ENCODE measurements at regions not wholly inside any gene's neighbourhood (a gene's known extent, or its start where the extent isn't known, plus 50 kb on each side); places are given as distances from the start of the nearest gene placed in this dataset.

DNA sequence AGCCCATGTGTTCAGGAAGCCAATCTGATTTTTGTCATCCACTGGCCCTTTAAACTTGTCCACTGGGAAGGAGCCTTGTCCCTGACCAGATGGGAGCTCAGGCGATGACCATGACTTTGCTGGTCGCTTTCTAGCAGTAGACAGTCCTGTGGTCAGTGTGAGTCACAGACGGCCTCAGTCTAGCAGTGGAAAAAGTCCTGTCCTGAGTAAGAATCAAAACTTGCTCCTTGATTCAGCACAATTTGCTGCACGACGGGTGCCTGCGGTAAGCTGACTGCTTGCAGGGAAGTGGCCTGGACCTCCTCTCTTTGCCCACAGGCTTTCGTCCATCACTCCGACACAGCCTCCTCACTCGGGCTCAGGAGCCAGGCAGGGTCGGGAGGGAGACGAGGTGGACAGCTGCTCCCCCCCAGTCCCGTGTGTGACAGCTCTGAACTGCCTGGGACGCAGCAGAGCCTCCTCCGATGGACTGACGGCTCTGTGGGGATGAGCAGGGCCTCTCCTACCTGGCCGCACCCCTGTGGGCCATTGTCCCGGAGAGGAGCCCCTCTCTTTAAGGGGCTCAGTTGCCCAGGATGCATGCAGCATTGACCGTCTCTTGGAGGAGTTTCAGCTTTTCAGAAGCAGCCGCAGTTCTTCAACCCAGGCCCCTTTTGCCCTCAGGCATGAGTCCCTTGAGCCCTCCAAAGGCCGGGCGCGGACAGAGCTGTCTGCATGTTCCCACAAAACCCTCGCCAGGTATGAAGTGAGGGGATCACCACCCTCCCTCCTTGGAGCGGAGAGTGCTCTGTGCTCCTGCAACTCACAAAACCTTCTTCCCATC, 209.2 kb downstream of the ANKRD60 start:
- TF ChIP-seq POLR2A (IDR thresholded peaks at IDR 0.05; ENCODE audit: borderline replicate concordance, extremely low read depth, insufficient read depth, insufficient read length) (no peak), EZH2 (IDR thresholded peaks at IDR 0.05) (no peak), POLR2AphosphoS5 (IDR thresholded peaks at IDR 0.05; ENCODE audit: low read depth, low read length) (no peak), FOSL1 (IDR thresholded peaks at IDR 0.05; ENCODE audit: low read depth) (peak; percentile 13; the same call in 1 of the 2 replicates)
- TF ChIP-seq, protein P1, sequence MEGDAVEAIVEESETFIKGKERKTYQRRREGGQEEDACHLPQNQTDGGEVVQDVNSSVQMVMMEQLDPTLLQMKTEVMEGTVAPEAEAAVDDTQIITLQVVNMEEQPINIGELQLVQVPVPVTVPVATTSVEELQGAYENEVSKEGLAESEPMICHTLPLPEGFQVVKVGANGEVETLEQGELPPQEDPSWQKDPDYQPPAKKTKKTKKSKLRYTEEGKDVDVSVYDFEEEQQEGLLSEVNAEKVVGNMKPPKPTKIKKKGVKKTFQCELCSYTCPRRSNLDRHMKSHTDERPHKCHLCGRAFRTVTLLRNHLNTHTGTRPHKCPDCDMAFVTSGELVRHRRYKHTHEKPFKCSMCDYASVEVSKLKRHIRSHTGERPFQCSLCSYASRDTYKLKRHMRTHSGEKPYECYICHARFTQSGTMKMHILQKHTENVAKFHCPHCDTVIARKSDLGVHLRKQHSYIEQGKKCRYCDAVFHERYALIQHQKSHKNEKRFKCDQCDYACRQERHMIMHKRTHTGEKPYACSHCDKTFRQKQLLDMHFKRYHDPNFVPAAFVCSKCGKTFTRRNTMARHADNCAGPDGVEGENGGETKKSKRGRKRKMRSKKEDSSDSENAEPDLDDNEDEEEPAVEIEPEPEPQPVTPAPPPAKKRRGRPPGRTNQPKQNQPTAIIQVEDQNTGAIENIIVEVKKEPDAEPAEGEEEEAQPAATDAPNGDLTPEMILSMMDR (IDR thresholded peaks at IDR 0.05 in 2 of 3, conservative IDR thresholded peaks at IDR 0.05 in 1 of 3; ENCODE audit: borderline replicate concordance in 1 of 3, insufficient read depth in 1 of 3, low read depth in 2 of 3, low read length in 2 of 3), result no peak

Data from HCT116 (cell line).